ENCODE measurements at regions not wholly inside any gene's neighbourhood (a gene's known extent, or its start where the extent isn't known, plus 50 kb on each side); places are given as distances from the start of the nearest gene placed in this dataset.
"Not testable (repeated sequence)": the region's sequence is repeated elsewhere in the genome, so short reads cannot be mapped to it uniquely, and the experiment has no call there.

DNA sequence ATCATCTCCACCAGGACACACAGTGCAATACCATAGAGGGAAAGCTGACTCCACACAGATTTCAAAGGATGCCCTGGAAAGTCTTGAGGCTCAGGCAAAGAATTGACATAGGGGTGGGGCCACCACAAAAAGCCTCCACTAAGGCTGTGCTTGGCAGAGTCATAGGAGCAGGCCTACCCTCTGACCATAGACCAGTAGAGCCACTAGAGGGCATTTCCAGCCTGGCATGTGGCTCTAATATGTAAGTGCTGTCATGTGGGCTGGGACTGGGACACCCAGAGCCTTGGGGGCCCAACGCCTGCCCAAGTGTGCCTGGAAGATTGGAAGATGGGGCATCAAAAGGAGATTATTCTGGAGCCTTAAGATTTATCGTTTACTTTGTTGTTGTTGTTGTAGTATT lies 726.0 kb downstream of the DNAH5 start:
- DNase-seq (ENCODE audit: low read depth), result no peak

GRCh38 chr5:13217636-13218035 lies 726.9 kb downstream of the DNAH5 start:
- no peak for DNase-seq (ENCODE audit: low read depth)

DNA sequence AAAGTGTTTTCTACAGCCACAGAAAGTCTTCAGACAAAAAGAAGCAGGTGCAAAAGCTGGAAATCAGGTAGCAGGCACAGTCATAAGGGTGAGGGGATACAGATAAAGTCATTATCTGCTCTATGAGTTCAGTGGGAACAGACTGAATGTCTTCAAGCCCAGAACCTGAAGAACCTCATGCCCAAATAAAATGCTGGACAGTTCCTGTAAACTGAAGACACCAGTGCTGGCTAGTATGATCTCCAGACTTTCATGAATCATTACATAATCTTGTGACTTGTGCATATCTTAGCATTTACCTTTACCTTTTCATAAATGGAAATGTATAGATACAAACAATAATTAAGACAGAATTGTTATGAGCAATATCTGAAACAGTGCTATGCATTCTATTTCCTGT lies 728.7 kb downstream of the DNAH5 start:
- DNase-seq (ENCODE audit: low read depth), result no peak

DNA sequence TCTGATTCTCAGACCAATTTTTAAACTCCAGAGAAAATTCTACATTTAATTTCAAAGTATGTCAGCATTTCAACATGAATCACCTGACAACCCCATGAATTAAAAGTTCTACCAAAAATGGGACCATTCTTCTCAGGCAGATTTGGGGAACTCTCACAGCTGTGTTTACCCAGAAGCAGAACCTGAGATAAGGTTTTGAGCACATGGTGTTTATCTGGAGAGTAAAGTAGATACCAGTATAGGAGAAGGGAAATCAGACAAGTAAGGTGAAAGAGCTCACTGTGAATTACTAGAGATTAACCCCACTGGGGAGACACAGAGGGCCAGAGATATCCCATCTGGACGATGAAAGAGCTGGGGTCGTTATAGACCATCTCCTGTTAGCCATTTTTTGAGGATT lies 729.1 kb downstream of the DNAH5 start:
- DNase-seq (ENCODE audit: low read depth), result no peak

- DNase-seq (ENCODE audit: low read depth), result no peak
Observed at GRCh38 chr5:13214182-13214581, 730.3 kb downstream of the DNAH5 start.

GRCh38 chr5:13212886-13213285 lies 731.6 kb downstream of the DNAH5 start:
- no peak for DNase-seq (ENCODE audit: low read depth)

GRCh38 chr5:13211064-13211463 lies 733.4 kb downstream of the DNAH5 start:
- DNase-seq (ENCODE audit: low read depth), result no peak

DNA sequence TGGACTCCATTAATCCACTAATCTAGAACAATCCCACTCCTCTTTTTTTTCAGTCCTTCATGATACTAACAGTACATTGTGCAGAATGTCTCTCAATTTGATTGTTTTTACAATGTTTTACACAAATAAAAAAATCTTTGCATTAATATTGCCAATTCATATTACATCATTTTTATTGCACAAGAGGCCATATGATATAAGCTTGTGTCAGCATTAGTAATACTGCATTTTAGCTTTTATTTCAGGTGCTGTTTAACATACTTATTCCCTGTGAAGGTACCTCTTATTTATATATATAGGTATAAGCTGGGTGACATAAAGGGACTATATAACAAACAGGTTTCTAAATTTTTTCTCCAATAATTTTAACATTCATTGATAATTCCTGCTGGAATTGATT lies 737.4 kb downstream of the DNAH5 start:
- DNase-seq (ENCODE audit: low read depth), result no peak

DNA sequence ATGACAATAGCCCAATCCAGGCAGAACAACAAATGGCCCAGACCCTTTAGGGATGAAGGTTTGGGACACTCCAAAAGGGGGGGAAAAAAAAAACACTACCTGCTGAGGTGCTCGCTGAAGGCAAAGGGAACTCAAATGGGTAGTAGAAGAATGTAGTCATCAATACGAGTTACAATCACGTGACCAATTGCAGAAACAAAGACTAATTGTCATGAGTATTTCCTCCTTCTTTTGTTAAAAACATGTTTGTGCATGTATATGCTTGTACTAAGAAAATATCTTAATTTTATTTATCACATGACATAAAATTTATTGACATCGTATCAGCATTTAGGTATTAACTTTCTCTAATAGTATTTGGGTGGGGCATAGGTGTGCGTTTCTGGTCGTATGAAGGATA lies 743.5 kb downstream of the DNAH5 start:
- DNase-seq (ENCODE audit: low read depth), result no peak

GRCh38 chr5:13198226-13198625 lies 746.3 kb downstream of the DNAH5 start:
- DNase-seq (ENCODE audit: low read depth), result not testable (repeated sequence)

DNA sequence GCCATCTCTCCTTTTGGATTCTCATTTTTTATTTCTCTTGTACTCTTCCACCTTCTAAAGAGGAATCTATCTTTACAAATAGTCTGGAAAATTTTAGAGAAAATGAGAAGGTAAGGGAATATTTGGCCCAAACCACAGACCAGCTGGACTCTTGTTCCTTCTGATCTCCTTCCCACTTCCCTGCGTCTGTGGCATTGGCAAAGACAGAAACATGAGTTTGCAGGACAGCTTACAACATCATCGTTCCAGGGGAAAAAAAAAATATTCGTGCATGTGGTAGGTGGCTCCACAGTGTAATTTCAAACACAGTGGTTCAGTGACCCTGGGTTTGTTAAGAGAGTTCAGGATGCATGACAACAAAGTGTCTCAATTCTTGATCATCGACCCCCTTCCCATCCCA lies 755.0 kb downstream of the DNAH5 start:
- no peak for DNase-seq (ENCODE audit: low read depth)

DNA sequence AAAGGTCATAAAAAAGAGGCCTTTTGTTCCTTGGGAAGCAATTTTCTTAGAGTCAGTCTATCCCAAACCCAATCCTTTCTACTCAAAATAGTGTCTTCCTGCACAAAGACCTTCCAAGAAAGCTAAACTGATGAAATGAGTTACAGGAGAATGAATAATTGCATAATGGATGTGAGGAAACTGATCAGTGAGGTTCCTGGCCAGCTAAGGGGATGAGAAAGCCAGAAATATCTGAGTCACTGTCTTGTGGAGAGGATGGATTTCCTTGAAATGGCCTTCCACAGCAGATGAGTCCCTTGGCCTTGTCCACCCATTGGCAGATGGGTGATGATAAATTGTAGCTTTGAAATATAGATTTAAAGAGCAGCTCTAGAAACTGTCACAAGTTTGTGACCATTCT lies 756.1 kb downstream of the DNAH5 start:
- DNase-seq (ENCODE audit: low read depth), result no peak

DNA sequence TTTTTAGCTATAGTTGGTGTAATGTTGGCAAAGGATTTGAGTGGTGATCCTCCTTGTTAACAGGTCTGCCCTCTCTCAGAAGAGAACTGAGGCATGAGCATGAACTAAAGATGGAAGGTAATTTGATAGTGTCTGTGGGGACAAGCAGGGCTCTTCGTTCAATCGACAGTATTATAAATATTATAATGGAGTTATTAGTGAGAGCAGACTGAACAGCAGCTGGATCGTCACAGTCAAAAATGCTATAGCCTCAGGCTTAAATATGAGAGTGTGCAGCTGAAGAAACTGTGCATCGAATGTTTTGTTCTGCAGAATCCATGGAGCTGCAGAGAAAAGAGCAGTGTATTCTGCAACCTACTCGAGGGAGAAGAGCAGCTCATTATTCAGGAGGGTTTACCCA lies 757.3 kb downstream of the DNAH5 start:
- no peak for DNase-seq (ENCODE audit: low read depth)

- no peak for DNase-seq (ENCODE audit: low read depth)
Observed at GRCh38 chr5:13186177-13186576, 758.3 kb downstream of the DNAH5 start.

- no peak for DNase-seq (ENCODE audit: low read depth)
Observed at GRCh38 chr5:13179407-13180087, 764.9 kb downstream of the DNAH5 start.

DNA sequence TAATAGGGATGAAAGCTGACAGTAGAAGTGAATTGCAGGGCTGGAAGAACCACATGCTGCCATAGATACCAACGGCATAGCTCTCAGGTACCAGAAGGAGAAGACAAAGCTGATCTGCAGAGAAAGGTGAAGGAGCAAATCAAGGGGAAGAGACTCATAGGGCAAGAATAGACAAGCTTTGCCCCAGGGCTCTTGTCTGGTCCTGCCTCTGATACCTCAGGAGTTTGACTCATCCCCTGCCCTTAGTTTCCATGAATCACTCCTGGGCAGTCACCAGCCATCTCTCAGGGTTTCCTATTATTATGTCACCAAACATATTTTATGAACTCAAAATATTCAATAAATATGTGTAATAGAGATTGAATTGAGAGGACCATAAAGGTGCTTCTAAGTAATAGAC lies 800.9 kb downstream of the DNAH5 start:
- DNase-seq (ENCODE audit: low read depth), result no peak

- DNase-seq (ENCODE audit: low read depth), result no peak
Observed at GRCh38 chr5:13143214-13143613, 801.3 kb downstream of the DNAH5 start.

DNA sequence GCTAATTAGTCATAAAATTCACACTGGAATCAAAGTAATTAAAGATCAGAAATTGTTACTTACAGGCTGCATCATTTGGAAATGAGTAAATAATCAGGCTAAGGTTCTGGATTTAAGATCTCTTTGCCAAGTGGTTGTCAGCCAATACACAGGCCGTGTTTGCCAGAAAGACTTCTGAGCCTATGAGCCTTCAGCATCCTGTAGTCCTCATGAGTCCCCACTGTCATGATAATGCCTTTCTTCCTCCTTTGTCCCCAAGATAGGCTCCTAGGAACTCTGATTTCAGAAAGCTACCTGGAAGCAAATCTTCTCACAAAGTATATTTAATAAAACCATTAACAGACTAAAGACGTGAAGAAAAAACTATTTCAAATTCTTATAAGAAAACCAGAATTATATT lies 810.5 kb downstream of the DNAH5 start:
- no peak for DNase-seq (ENCODE audit: low read depth)

DNA sequence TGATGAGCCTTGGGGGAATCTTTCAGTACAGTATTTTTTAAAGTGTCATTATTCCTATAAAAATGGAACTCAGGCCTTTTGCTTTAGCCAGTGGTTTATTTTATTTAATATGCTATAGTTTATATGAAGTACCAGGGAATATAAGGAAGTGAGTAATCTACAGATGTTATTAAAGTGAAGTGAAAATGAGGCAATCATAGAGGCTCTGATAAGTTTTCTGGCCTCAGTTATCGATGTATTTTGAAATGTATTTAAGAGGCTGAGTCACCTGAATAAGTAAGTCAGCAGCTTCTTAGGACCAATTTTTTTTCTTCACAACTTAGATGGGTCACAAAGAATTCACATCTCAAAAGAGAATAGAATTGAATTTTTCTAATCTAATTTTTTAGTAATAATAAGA lies 829.0 kb downstream of the DNAH5 start:
- no peak for DNase-seq (ENCODE audit: low read depth)

- DNase-seq (ENCODE audit: low read depth), result no peak
Observed at GRCh38 chr5:13108265-13108664, 836.2 kb downstream of the DNAH5 start.

DNA sequence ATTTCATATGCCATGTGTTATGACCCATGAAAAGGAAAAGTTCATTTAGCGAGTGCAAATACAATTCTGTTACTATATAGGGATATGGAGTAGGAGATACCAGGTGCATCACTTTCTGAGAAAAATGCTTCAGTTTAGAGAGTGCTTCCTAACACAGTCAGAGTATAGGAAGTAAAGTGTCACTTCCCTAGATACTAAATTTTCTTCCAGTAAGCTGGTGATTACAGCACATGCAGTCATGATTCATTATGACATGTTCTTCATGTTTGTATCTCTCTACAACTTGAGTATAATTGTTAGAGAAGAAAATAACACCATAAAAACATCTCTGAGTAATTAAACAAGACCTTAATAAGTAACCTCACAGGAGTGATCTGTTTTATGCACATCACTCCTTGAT lies 837.0 kb downstream of the DNAH5 start:
- DNase-seq (ENCODE audit: low read depth), result no peak

DNA sequence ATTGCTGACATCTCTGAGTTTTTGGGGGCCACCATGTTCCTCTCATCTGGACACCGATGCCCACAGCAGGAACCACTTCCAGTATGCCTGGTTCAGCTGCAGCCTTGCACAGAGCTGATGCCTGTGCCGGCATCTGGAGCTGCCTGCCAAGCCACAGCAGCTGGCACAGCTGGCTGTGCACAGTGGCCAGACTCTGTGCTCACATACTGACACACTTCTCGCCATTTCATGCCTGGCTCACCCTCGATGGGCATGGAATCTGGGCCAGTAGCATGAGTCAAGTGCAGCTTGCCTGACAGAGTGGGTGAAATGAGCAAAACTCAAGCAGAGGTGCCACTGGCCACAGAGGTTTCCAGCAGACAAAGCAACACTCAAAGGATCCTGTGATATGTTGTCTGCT lies 863.4 kb downstream of the DNAH5 start:
- DNase-seq (ENCODE audit: low read depth), result no peak

DNA sequence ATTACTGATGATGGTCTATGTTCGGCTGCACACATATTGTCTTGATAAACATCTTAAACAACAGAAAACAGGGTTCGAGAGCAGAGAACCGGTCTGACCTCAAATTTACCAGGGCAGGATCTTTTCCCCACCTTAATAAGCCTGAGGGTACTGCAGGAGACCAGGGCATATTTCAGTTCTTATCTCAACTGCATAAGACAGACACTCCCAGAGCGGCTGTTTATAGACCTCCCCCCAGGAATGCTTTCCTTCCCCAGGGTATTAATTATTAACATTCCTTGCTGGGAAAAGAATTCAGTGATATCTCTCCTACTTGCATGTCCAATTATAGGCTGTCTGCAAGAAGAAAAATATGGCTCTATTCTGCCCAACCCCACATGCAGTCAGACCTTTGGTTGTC lies 871.6 kb downstream of the DNAH5 start:
- not testable (repeated sequence) for DNase-seq (ENCODE audit: low read depth)

- DNase-seq (ENCODE audit: low read depth), result no peak
Observed at GRCh38 chr5:13063088-13063487, 881.4 kb downstream of the DNAH5 start.
